GM18870 (cell line): ENCODE measurements at regions not wholly inside any gene's neighbourhood (a gene's known extent, or its start where the extent isn't known, plus 50 kb on each side); places are given as distances from the start of the nearest gene placed in this dataset.
A peak's percentile ranks its signal among the peaks of the same experiment; 100 is the strongest.
"Not testable (repeated sequence)": the region's sequence is repeated elsewhere in the genome, so short reads cannot be mapped to it uniquely, and the experiment has no call there.

Source experiments
- ATAC-seq: cut with Tn5 transposase; IDR thresholded peaks from one replicate; pipeline ENCODE4 v1.9.1; 2021; ENCODE audit warnings: moderate library complexity; ENCODE audit not compliant: unreplicated experiment

- ATAC-seq = no peak
These were observed 241.0 kb upstream of the RBBP8 start for GRCh38 chr18:22691946-22692710.

GRCh38 chr18:22694954-22695353 is 238.2 kb upstream of the RBBP8 start:
- no peak for ATAC-seq

DNA sequence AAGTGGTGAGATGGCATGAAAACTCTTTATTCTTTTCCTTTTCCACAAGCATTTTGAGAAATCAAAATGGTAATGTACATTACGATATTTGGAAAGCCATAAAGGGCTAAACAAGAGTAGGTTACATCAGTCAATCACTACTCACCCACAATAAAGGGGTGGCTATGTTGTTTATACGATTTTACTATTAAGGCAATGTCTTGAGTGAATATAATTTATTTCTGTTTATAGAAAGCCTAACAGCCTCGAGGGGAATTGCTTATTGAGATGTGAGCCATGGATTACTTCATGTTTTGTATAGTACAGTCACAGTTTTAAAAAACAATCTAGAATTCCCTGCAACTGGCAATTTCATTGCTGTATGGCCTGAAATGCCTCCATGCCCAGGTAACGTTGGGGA is 237.5 kb upstream of the RBBP8 start:
- no peak for ATAC-seq

DNA sequence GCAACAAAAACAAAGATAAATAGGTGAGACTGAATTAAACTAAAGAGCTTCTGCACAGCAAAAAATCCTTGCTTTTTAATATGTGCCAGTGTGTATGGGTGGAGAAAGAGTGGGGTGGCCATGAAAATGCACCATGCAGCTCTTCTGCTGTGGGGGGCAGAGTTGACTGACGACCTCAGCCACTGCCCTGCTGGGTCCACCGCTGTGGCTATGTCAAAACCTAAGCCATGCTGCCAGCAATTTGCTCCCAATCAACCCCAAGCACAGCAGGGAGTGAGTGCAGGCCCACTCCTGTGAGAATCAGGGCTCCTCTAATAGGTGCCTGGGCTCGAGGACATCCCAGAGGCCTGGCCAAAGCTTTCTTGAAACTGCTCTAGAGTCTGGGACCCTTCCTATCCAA is 235.6 kb upstream of the RBBP8 start:
- no peak for ATAC-seq

DNA sequence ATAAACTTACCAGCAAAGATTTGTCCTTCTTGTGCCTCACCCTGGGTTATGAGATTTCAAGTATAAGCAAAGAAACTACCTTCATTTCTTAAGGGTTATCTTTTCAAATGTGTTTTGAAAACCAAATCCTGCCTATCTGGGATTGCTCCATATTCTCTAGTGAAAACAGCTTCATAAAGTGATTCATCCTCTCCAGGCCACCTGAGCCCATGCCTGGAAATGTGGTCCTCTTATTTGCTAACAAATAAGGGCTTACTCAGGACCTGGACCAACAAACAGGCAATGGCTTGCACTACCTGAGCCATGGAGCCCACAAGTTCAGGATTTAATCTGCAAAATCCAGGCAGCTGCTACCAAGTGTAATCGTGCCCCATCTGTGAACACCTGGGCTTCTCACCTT is 234.4 kb upstream of the RBBP8 start:
- no peak for ATAC-seq

- ATAC-seq = no peak
These were observed 233.5 kb upstream of the RBBP8 start for GRCh38 chr18:22699629-22700028.

GRCh38 chr18:22700920-22701319 is 232.2 kb upstream of the RBBP8 start:
- no peak for ATAC-seq

GRCh38 chr18:22701326-22701725 is 231.8 kb upstream of the RBBP8 start:
- ATAC-seq = no peak

- ATAC-seq = no peak
These were observed 231.3 kb upstream of the RBBP8 start for GRCh38 chr18:22701795-22702194.

GRCh38 chr18:22702806-22703205 is 230.3 kb upstream of the RBBP8 start:
- no peak for ATAC-seq

- ATAC-seq = peak; percentile 63
These were observed 229.1 kb upstream of the RBBP8 start for GRCh38 chr18:22703883-22704585.

DNA sequence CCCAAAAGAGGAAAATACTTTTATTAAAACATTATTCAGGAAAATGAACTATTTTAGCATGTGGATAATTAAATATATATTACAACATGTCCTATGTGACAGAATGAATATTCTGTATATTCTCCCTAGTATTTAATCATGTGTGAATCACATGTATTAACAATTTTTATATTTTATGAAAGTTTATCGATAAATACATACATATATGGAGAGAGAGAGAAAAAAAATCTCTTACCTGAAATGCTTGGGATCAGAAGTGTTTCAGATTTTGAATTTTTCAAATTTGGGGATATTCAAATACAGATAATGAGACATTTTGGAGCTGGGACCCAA is 228.6 kb upstream of the RBBP8 start:
- no peak for ATAC-seq

GRCh38 chr18:22705328-22705727 is 227.8 kb upstream of the RBBP8 start:
- no peak for ATAC-seq

- not testable (repeated sequence) for ATAC-seq
These were observed 227.1 kb upstream of the RBBP8 start for GRCh38 chr18:22706025-22706424.

DNA sequence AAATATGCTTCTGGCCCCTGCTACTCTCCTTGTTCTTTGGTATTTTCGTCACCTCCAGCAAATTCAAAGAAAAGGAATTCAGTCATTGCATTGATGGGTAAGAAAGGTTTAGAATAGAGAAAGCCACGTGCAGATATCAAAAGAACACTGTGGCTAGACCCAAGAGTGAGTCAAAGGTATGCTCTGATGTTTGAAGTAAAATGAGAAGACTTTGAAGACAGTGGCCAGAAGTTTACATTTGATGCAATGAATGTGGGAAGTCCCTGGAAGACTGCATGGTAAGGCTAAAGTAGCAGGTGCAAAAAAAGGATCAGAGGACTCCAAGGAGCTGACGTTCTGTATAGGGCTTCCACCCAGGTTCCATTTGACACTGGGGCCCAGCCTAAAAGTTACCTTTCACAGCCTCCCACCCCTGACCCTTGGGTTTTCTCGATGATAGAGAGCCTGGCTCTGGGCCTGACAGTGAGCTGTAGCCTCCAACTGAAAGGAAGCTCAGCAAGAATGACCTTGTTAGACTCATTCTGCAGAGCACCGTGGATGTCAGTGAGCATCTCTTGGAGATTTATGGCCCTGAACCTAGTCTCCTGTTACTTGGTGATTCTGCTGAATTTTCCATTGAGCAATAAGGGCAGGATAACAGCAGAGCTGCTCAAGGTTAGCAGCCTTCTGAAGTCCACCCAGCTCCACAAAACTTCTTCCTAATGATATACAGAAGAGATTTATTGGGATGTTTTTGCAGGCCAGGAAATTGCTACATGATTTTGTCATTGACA is 223.7 kb upstream of the RBBP8 start:
- ATAC-seq = no peak

GRCh38 chr18:22710673-22711191 is 222.4 kb upstream of the RBBP8 start:
- no peak for ATAC-seq

DNA sequence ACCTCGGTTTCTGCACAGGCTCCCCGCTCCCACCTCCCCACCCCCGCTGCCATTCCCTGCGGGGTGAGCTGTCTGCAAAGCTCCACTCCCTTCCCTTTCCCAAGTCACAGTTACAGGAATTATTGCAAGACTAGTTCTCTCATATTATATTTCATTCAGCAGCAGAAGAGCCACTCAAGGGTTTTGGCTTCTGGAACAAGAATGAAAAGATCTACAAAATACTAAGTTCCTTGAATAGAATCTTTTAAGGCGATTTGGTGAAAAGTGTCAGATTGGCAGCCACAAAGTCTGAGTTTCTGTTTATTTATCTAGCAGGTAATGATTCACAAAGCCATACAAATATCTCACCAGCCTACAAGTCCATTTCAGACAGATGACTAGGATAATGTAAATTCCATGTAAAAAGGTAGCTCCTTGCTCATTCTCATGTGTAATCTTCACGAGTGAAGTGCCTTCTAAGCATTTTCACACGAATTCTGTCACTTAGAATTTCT is 221.9 kb upstream of the RBBP8 start:
- no peak for ATAC-seq

- no peak for ATAC-seq
These were observed 219.6 kb upstream of the RBBP8 start for GRCh38 chr18:22713511-22713910.

- ATAC-seq = not testable (repeated sequence)
These were observed 215.6 kb upstream of the RBBP8 start for GRCh38 chr18:22717536-22717935.

DNA sequence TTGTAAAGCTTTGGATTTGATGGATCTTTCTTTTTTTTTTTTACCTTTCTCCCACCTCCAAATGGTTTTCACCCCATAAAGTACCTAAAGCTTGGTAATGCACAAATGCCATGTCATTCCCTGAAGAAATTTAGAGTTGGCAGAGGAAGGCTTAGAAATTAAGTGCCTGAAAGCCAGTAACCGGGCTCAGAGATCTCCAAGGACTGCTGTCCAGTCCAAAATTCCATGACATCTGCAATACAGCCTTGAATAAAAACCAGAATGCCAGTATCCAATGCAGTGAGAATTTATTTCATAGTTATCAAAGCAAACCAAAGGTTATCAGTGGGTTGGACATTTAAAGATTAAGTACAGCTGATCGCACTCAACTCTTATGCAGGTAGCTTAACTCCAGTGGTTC is 209.9 kb upstream of the RBBP8 start:
- no peak for ATAC-seq

DNA sequence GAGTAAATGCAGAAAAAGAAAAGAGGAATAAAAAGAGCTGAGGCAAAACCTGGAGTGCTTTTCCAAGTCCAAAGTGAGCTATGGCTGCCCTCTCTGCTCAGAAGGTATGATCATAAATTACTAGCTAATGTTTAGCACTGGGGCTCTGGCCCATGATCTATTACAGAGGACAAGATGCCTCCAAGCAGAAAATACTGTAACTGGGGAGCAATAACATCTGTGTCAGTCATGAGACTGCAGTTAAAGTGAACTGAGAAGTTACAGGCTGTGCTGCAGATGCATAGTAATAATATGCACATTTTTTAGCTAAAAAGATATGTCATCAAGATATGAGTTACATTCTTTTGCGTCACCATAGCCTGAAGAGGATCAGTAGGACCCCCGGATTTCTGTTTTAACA is 209.4 kb upstream of the RBBP8 start:
- no peak for ATAC-seq

GRCh38 chr18:22726469-22726868 is 206.7 kb upstream of the RBBP8 start:
- no peak for ATAC-seq
